A549 (cell line): ENCODE measurements at regions not wholly inside any gene's neighbourhood (a gene's known extent, or its start where the extent isn't known, plus 50 kb on each side); places are given as distances from the start of the nearest gene placed in this dataset.

Source experiments
- ATAC-seq, 2 experiments: fragments of 200-7000 bp in 1 of 2; fragments of >200 bp in 1 of 2; cut with Nextera tagmentation in 1 of 2; cut with Tn5 transposase in 1 of 2; 3 replicates each; pipeline versions ENCODE4 v1.8.0 to v1.9.1; 2018 to 2020; ENCODE audit warnings: mild to moderate bottlenecking in 1 of 2, moderate library complexity in 1 of 2
- CTCF ChIA-PET: fragments of 300-600 bp; sonication (Branson Sonifier 250); formaldehyde crosslinking; extraction: SDS; loops from one replicate; lab custom pipeline; 2021; ENCODE audit warnings: antibody characterized with exemption, inconsistent platforms; lab: Yijun Ruan, JAX
- POLR2A ChIA-PET: fragments of 350-600 bp; formaldehyde crosslinking; extraction: SDS; loops from one replicate; lab custom pipeline; 2021; ENCODE audit warnings: antibody characterized with exemption, inconsistent platforms; lab: Yijun Ruan, JAX
- DNase-seq, 2 experiments: peaks; one replicate each; pipeline versions ENCODE4 v3.0.0 to v3.0.0-alpha.2; 2011 to 2016; ENCODE audit warnings: low read depth in 1 of 2, low spot score in 1 of 2
- FAIRE-seq: peaks from 2 replicates; lab custom pipeline; 2011; peaks lifted over from hg19 to GRCh38; lab: Jason Lieb, UNC
- H3K27ac ChIP-seq, 2 experiments: fragments of >200 bp; sonication (Bioruptor Twin); formaldehyde crosslinking; 3 replicates each; pipeline ENCODE4 v1.5.1; 2016 to 2017
- H3K4me1 ChIP-seq: fragments of >200 bp; sonication (Bioruptor Twin); formaldehyde crosslinking; 3 replicates; pipeline ENCODE4 v1.6.1; 2016
- H3K4me2 ChIP-seq: fragments of >200 bp; sonication (Bioruptor Twin); formaldehyde crosslinking; 3 replicates; pipeline ENCODE4 v1.6.1; 2016
- H3K4me3 ChIP-seq: fragments of >200 bp; sonication (Bioruptor Twin); formaldehyde crosslinking; 3 replicates; pipeline ENCODE4 v1.5.1; 2016
- H3K9me3 ChIP-seq: fragments of >200 bp; sonication (Bioruptor Twin); formaldehyde crosslinking; 3 replicates; pipeline ENCODE4 v1.6.1; 2016
- CEBPB ChIP-seq, 2 experiments: fragments of >200 bp in 1 of 2; sonication (Bioruptor Twin) in 1 of 2; formaldehyde crosslinking in 1 of 2; IDR thresholded peaks; 2 replicates each; pipeline ENCODE4 v1.6.1; 2012 to 2016
- CHD4 ChIP-seq: fragments of 200-600 bp; sonication (generic); IDR thresholded peaks from 2 replicates; pipeline ENCODE4 v1.6.1; 2016; ENCODE audit warnings: antibody characterized with exemption, mild to moderate bottlenecking, borderline replicate concordance
- EP300 ChIP-seq, 2 experiments: fragments of >200 bp; sonication (Bioruptor Twin); formaldehyde crosslinking; IDR thresholded peaks; 2 replicates in 1 of 2; 3 replicates in 1 of 2; pipeline ENCODE4 v1.6.1; 2016 to 2017
- FOSB ChIP-seq: fragments of 250-450 bp; sonication (Bioruptor Pico); IDR thresholded peaks from 2 replicates; pipeline ENCODE4 v1.5.0; 2020; ENCODE audit warnings: mild to moderate bottlenecking, moderate library complexity
- FOSL2 ChIP-seq, 2 experiments: fragments of 450-650 bp in 1 of 2; fragments of >200 bp in 1 of 2; sonication (Bioruptor Twin) in 1 of 2; formaldehyde crosslinking; IDR thresholded peaks; 2 replicates each; pipeline versions ENCODE4 v1.5.0 to v1.6.1; 2016 to 2020; ENCODE audit warnings: mild to moderate bottlenecking in 1 of 2, moderate library complexity in 1 of 2
- HEYL ChIP-seq: fragments of 250-450 bp; sonication (Bioruptor Pico); IDR thresholded peaks from 2 replicates; pipeline ENCODE4 v1.8.0; 2021; ENCODE audit warnings: mild to moderate bottlenecking, moderate library complexity
- HOXB5 ChIP-seq: fragments of 250-450 bp; sonication (Bioruptor Pico); IDR thresholded peaks from 2 replicates; pipeline ENCODE4 v1.5.0; 2020; ENCODE audit warnings: mild to moderate bottlenecking, moderate library complexity
- MAZ ChIP-seq: fragments of 150-350 bp; IDR thresholded peaks from 2 replicates; pipeline ENCODE4 v1.6.1; 2014; ENCODE audit warnings: antibody characterized with exemption, low read depth, low read length, borderline replicate concordance
- MYC ChIP-seq: IDR thresholded peaks from 2 replicates; pipeline ENCODE4 v1.6.1; 2012; ENCODE audit warnings: mild to moderate bottlenecking, inconsistent platforms, low read length, improper control_type of control experiment, borderline replicate concordance
- NPAS2 ChIP-seq: fragments of 250-450 bp; sonication (Bioruptor Pico); IDR thresholded peaks from 2 replicates; pipeline ENCODE4 v1.8.0; 2022; ENCODE audit warnings: mild to moderate bottlenecking, moderate library complexity, borderline replicate concordance
- POLR2A ChIP-seq: IDR thresholded peaks from 2 replicates; pipeline ENCODE4 v1.6.1; 2012; ENCODE audit warnings: mild to moderate bottlenecking, low read length
- RCOR1 ChIP-seq: fragments of 150-350 bp; IDR thresholded peaks from 2 replicates; pipeline ENCODE4 v1.6.1; 2014; ENCODE audit warnings: antibody characterized with exemption, low read length, low read depth
- REST ChIP-seq: fragments of 200-600 bp; sonication (generic); IDR thresholded peaks from 2 replicates; pipeline ENCODE4 v1.6.1; 2016; ENCODE audit warnings: antibody characterized with exemption, mild to moderate bottlenecking, moderate library complexity
- RFX5 ChIP-seq: fragments of 450-650 bp; IDR thresholded peaks from 2 replicates; pipeline ENCODE4 v1.7.1; 2014; ENCODE audit warnings: antibody characterized with exemption, mild to moderate bottlenecking, moderate library complexity
- RNF2 ChIP-seq: fragments of 200-600 bp; sonication (generic); IDR thresholded peaks from 2 replicates; pipeline ENCODE4 v1.6.1; 2016; ENCODE audit warnings: low read depth, mild to moderate bottlenecking, antibody characterized with exemption, moderate library complexity, borderline replicate concordance
- SREBF2 ChIP-seq: fragments of 450-650 bp; IDR thresholded peaks from 2 replicates; pipeline ENCODE4 v1.6.1; 2014; ENCODE audit warnings: mild to moderate bottlenecking, moderate library complexity
- TFCP2L1 ChIP-seq: fragments of 250-450 bp; sonication (Bioruptor Pico); IDR thresholded peaks from 2 replicates; pipeline ENCODE4 v1.5.0; 2021; ENCODE audit warnings: mild to moderate bottlenecking
- TP53 ChIP-seq: fragments of 250-450 bp; sonication (Bioruptor Pico); IDR thresholded peaks from 2 replicates; pipeline ENCODE4 v1.5.0; 2021; ENCODE audit warnings: mild to moderate bottlenecking, moderate library complexity
- ZNF302 ChIP-seq: fragments of 250-450 bp; sonication (Bioruptor Pico); IDR thresholded peaks from 2 replicates; pipeline ENCODE4 v1.9.0; 2021; ENCODE audit warnings: inconsistent platforms, mild to moderate bottlenecking, moderate library complexity
- ZSCAN20 ChIP-seq: fragments of 250-450 bp; sonication (Bioruptor Pico); IDR thresholded peaks from 2 replicates; pipeline ENCODE4 v1.8.0; 2022; ENCODE audit warnings: mild to moderate bottlenecking, moderate library complexity
- WGBS: methylation state at CpG from one replicate; pipeline ENCODE4 v1.1.6; 2017; ENCODE audit errors: missing lambda C conversion rate; 5-methylcytosine and 5-hydroxymethylcytosine counted together
- TF ChIP-seq, protein P1 (sequence below): fragments of >200 bp; sonication (Bioruptor Twin); formaldehyde crosslinking; IDR thresholded peaks from 3 replicates; pipeline ENCODE4 v1.6.1; 2016

DNA sequence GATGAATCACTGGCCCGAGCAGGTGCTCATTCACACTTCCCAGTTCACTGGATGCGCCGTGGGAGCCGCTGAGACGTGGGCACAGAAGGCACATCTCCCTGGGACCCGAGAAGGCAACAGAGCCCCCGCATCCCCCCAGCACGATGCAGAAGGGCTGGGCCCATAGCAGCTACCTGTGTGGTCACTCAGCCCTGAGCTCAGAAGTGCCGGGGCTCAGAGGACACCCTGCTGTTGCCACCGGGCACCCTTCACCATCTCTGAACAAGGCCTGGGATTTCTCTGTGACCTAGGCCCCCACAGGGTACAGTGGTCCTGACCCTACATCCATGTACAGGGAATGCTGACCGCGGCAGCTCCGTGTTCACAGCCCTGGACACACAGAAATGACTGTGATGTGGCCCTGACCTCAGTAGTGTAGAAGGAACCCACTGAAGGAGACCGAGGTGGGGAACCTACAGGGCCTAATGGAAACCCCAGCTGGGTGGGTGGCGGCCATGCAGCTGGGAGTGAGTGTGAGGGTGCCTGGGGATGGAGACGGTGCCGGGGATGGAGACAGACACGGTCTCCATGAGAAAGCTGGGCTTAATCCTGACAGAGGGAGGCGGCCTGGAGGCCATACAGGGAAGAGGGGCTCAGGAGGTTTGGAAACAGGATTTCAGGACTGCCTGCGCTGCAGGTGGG lies 111.9 kb upstream of the OTOS start:
- CTCF ChIA-PET = interaction anchor here (0.7 to 1.9 kb wide), 10 partner anchors 8 to 186 kb away, joined by 3 to 6 read pairs (median 3); partner anchors contain the start of gene GPC1
- H3K9me3 ChIP-seq = no peaks in the 10 kb centered on the region
- no peak for ATAC-seq
- H3K4me3 ChIP-seq = peak overlapping the region; percentile 42; the same call in 2 of the 3 replicates
- H3K4me1 ChIP-seq = peaks cover 40% of the 10 kb centered on the region
- H3K4me2 ChIP-seq = peak overlapping the region; percentile 93
- TF ChIP-seq TP53 (CRISPR knock-in tag) = no peak
- TF ChIP-seq, protein P1, sequence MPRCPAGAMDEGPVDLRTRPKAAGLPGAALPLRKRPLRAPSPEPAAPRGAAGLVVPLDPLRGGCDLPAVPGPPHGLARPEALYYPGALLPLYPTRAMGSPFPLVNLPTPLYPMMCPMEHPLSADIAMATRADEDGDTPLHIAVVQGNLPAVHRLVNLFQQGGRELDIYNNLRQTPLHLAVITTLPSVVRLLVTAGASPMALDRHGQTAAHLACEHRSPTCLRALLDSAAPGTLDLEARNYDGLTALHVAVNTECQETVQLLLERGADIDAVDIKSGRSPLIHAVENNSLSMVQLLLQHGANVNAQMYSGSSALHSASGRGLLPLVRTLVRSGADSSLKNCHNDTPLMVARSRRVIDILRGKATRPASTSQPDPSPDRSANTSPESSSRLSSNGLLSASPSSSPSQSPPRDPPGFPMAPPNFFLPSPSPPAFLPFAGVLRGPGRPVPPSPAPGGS = no peak
- TF ChIP-seq MAZ = no peak
- TF ChIP-seq REST = no peak
- no peak for TF ChIP-seq NPAS2 (CRISPR knock-in tag)
- no peak for TF ChIP-seq EP300 (IDR thresholded peaks at IDR 0.05)
- no peak for TF ChIP-seq RNF2
- no peak for TF ChIP-seq ZNF302 (CRISPR knock-in tag)
- TF ChIP-seq HOXB5 (CRISPR knock-in tag) = no peak
- no peak for TF ChIP-seq FOSB
- no peak for TF ChIP-seq MYC
- DNase-seq = no peak
- FAIRE-seq = no peak
- H3K27ac ChIP-seq = peak overlapping the region; percentile 94 to 98
- 89% methylated on average over 15 of the region's 20 CpGs for WGBS
- POLR2A ChIA-PET = interaction anchor here (0.6 to 1.5 kb wide), 3 partner anchors 134 to 317 kb away, joined by 3 to 7 read pairs (median 3); no protein-coding TSS in a partner anchor

- no peak for FAIRE-seq
- POLR2A ChIA-PET = interaction anchor here (0.6 kb wide), 1 partner anchor 316 kb away, joined by 7 read pairs; no protein-coding TSS in a partner anchor
These were observed 112.5 kb upstream of the OTOS start for GRCh38 chr2:240252872-240253511.

More at GRCh38 chr2:240252872-240253511, 112.5 kb upstream of the OTOS start:
- Histone ChIP-seq H3K4me1 (peaks cover 40% of the 10 kb centered on the region), H3K9me3 (no peaks in the 10 kb centered on the region), H3K27ac (peak overlapping the region; percentile 94 to 98; a peak in 4 of 6 replicates), H3K4me2 (no peak overlapping the region), H3K4me3 (no peak overlapping the region)
- TF ChIP-seq HOXB5 (CRISPR knock-in tag) (no peak), POLR2A (no peak), MAZ (no peak), CHD4 (no peak), FOSB (no peak), TFCP2L1 (no peak), CEBPB (IDR thresholded peaks at IDR 0.05) (no peak), RFX5 (no peak), HEYL (no peak), FOSL2 (IDR thresholded peaks at IDR 0.05) (no peak), FOSL2 (CRISPR knock-in tag; IDR thresholded peaks at IDR 0.05) (no peak), NPAS2 (CRISPR knock-in tag) (no peak), SREBF2 (no peak), REST (no peak), RCOR1 (no peak), ZSCAN20 (CRISPR knock-in tag) (no peak)
- CTCF ChIA-PET = interaction anchor here (0.9 to 1.9 kb wide), 6 partner anchors 17 to 186 kb away, joined by 3 to 6 read pairs (median 3); partner anchors contain the start of gene GPC1
- ATAC-seq (no peak), DNase-seq (no peak)
- WGBS = 91% methylated on average over 10 of the region's 15 CpGs
